SK-N-SH (cell line): ENCODE measurements at regions not wholly inside any gene's neighbourhood (a gene's known extent, or its start where the extent isn't known, plus 50 kb on each side); places are given as distances from the start of the nearest gene placed in this dataset.

Experiments
- CTCF ChIA-PET: fragments of 300-600, 350-600 bp; formaldehyde crosslinking; extraction: SDS; loops from one replicate; lab custom pipeline; 2021; lab: Yijun Ruan, JAX
- POLR2A ChIA-PET: fragments of 350-600 bp; sonication (Branson Sonifier 250); formaldehyde crosslinking; extraction: SDS; loops from one replicate; lab custom pipeline; 2020; ENCODE audit warnings: antibody characterized with exemption, inconsistent platforms; lab: Yijun Ruan, JAX
- DNase-seq: peaks from one replicate; pipeline ENCODE4 v3.0.0; 2012
- H2AFZ ChIP-seq: fragments of 200-600 bp; sonication (generic); 2 replicates; pipeline ENCODE4 v1.8.1; 2016; ENCODE audit warnings: antibody characterized with exemption, mild to moderate bottlenecking, low read depth
- H3F3A ChIP-seq: fragments of 200-600 bp; sonication (generic); replicated peaks from 2 replicates; pipeline ENCODE3; 2016; ENCODE audit warnings: antibody characterized with exemption, mild to moderate bottlenecking; ENCODE audit not compliant: insufficient read depth
- H3K27ac ChIP-seq, 2 experiments: fragments of 200-500 bp in 1 of 2; fragments of 200-600 bp in 1 of 2; sonication (Bioruptor generic) in 1 of 2; sonication (generic), shearing (Covaris generic) in 1 of 2; 2 replicates each; pipeline versions ENCODE4 v1.5.1 to v1.6.1; 2014 to 2016; ENCODE audit warnings: low read depth in 2 of 2, inconsistent platforms in 1 of 2, low read length in 1 of 2, mild to moderate bottlenecking in 1 of 2, mixed read lengths in 1 of 2
- H3K27me3 ChIP-seq: fragments of 200-600 bp; sonication (generic), shearing (Covaris generic); 2 replicates; pipeline ENCODE4 v1.6.1; 2016; ENCODE audit warnings: mixed run types; ENCODE audit not compliant: insufficient read depth
- H3K36me3 ChIP-seq, 2 experiments: fragments of 200-500 bp in 1 of 2; fragments of 200-600 bp in 1 of 2; sonication (Bioruptor generic) in 1 of 2; sonication (generic) in 1 of 2; replicated peaks in 1 of 2; 2 replicates each; pipeline versions ENCODE3 to v1.5.1; 2014 to 2016; ENCODE audit warnings: low read length in 1 of 2, mild to moderate bottlenecking in 1 of 2; ENCODE audit not compliant: insufficient read depth in 2 of 2, control insufficient read depth in 1 of 2
- H3K4me1 ChIP-seq, 2 experiments: fragments of 200-500 bp in 1 of 2; fragments of 200-600 bp in 1 of 2; sonication (Bioruptor generic) in 1 of 2; sonication (generic), shearing (Covaris generic) in 1 of 2; 2 replicates each; pipeline versions ENCODE4 v1.5.1 to v1.6.1; 2014 to 2016; ENCODE audit warnings: low read depth in 1 of 2, low read length in 1 of 2, mixed run types in 1 of 2; ENCODE audit not compliant: insufficient read depth in 2 of 2, control insufficient read depth in 1 of 2
- H3K4me2 ChIP-seq: fragments of 200-600 bp; sonication (generic), shearing (Covaris generic); 2 replicates; pipeline ENCODE4 v1.6.1; 2017; ENCODE audit warnings: mixed run types
- H3K4me3 ChIP-seq, 2 experiments: fragments of 200-500 bp in 1 of 2; fragments of 200-600 bp in 1 of 2; sonication (Bioruptor generic) in 1 of 2; sonication (generic), shearing (Covaris generic) in 1 of 2; 2 replicates each; pipeline versions ENCODE4 v1.5.1 to v1.8.1; 2014 to 2016; ENCODE audit warnings: low read depth in 2 of 2, inconsistent platforms in 1 of 2, low read length in 1 of 2, mild to moderate bottlenecking in 1 of 2, mixed read lengths in 1 of 2, moderate library complexity in 1 of 2
- H3K79me2 ChIP-seq: fragments of 200-600 bp; sonication (generic); 2 replicates; pipeline ENCODE4 v1.8.1; 2017; ENCODE audit warnings: mild to moderate bottlenecking; ENCODE audit not compliant: insufficient read depth
- H3K9ac ChIP-seq: fragments of 200-600 bp; sonication (generic); 2 replicates; pipeline ENCODE4 v1.6.1; 2017; ENCODE audit warnings: mixed run types
- H3K9me2 ChIP-seq: fragments of 200-600 bp; sonication (generic); 2 replicates; pipeline ENCODE4 v1.6.1; 2017; ENCODE audit warnings: mixed run types
- H3K9me3 ChIP-seq: fragments of 200-600 bp; sonication (generic); 2 replicates; pipeline ENCODE4 v1.6.1; 2017; ENCODE audit warnings: mixed run types, mild to moderate bottlenecking, moderate library complexity
- H4K20me1 ChIP-seq: fragments of 200-600 bp; sonication (generic); 2 replicates; pipeline ENCODE4 v1.6.1; 2017; ENCODE audit warnings: mild to moderate bottlenecking, mixed run types; ENCODE audit not compliant: insufficient read depth
- ELF1 ChIP-seq: IDR thresholded peaks from 2 replicates; pipeline ENCODE4 v1.4.0; 2012
- FOXJ3 ChIP-seq: sonication (generic); formaldehyde crosslinking; IDR thresholded peaks from 2 replicates; pipeline ENCODE4 v1.5.1; 2020; ENCODE audit warnings: mild to moderate bottlenecking, missing genetic modification reagents
- FOXM1 ChIP-seq: IDR thresholded peaks from 2 replicates; pipeline ENCODE4 v1.4.0; 2012; ENCODE audit warnings: low read depth, mild to moderate bottlenecking
- GABPA ChIP-seq: IDR thresholded peaks from 2 replicates; pipeline ENCODE4 v1.4.0; 2012; ENCODE audit warnings: low read depth, mild to moderate bottlenecking
- GATA2 ChIP-seq: sonication (generic); formaldehyde crosslinking; IDR thresholded peaks from 2 replicates; pipeline ENCODE4 v1.5.0; 2020; ENCODE audit warnings: mild to moderate bottlenecking, missing genetic modification reagents
- JUND ChIP-seq: IDR thresholded peaks from 2 replicates; pipeline ENCODE4 v1.4.0; 2012
- POLR2AphosphoS5 ChIP-seq: IDR thresholded peaks from 2 replicates; pipeline ENCODE4 v1.6.1; 2012; ENCODE audit warnings: low read depth, low read length
- RAD21 ChIP-seq: IDR thresholded peaks from 2 replicates; pipeline ENCODE4 v1.6.1; 2012; ENCODE audit warnings: mild to moderate bottlenecking, low read length
- SMC3 ChIP-seq: IDR thresholded peaks from 2 replicates; pipeline ENCODE4 v1.6.1; 2012; ENCODE audit warnings: low read depth, low read length, improper control_type of control experiment
- TAF1 ChIP-seq: IDR thresholded peaks from 2 replicates; pipeline ENCODE4 v1.6.1; 2012; ENCODE audit warnings: low read depth, mild to moderate bottlenecking, low read length, moderate library complexity, borderline replicate concordance
- TCF12 ChIP-seq: IDR thresholded peaks from 2 replicates; pipeline ENCODE4 v1.4.0; 2012
- YY1 ChIP-seq: IDR thresholded peaks from 2 replicates; pipeline ENCODE4 v1.4.0; 2012; ENCODE audit warnings: low read depth, mild to moderate bottlenecking
- WGBS: methylation state at CpG from one replicate; pipeline ENCODE4 v1.1.6; 2017; ENCODE audit warnings: low lambda C conversion rate; 5-methylcytosine and 5-hydroxymethylcytosine counted together
- TF ChIP-seq, protein P1 (sequence below): IDR thresholded peaks from 2 replicates; pipeline ENCODE4 v1.4.0; 2012; ENCODE audit warnings: low read depth, borderline replicate concordance
- TF ChIP-seq, protein P2 (sequence below): IDR thresholded peaks from 2 replicates; pipeline ENCODE4 v1.4.0; 2012; ENCODE audit warnings: low read depth, borderline replicate concordance
- TF ChIP-seq, protein P3 (sequence below): fragments of 150-350 bp; IDR thresholded peaks from 2 replicates; pipeline ENCODE4 v1.6.1; 2016; ENCODE audit warnings: mild to moderate bottlenecking, low read depth, low read length
- TF ChIP-seq, protein P4 (sequence below): fragments of 200-600 bp; sonication (generic); IDR thresholded peaks from 2 replicates; pipeline ENCODE4 v1.6.1; 2017; ENCODE audit warnings: antibody characterized with exemption, mild to moderate bottlenecking, moderate library complexity
- TF ChIP-seq, protein P5 (sequence below): IDR thresholded peaks from 2 replicates; pipeline ENCODE4 v1.6.1; 2012; ENCODE audit warnings: mild to moderate bottlenecking, low read depth, low read length, moderate library complexity

DNA sequence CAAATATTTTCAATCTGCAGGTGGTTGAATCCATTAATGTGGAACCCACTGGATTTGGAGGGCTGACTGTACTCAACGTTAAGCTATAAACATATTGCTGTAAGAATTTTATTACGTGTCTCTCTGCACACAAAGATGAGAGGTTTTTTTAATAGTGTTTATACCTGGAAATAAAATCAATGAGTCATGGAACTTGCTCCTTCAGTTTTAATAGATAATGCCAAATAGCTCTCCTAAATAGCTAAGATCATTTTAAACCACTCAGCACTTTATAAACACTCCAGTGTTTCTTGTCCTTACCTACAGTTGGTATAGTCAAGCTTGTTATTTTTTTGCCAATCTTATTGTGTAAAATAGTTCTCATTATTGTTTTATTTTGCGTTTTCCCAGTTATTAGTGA is 455.6 kb upstream of the FZD8 start:
- Histone ChIP-seq H3K27me3 (no peaks in the 10 kb centered on the region), H3K9ac (no peak overlapping the region), H3K4me1 (no peaks in the 10 kb centered on the region), H3F3A (no peaks in the 10 kb centered on the region), H3K9me3 (no peaks in the 10 kb centered on the region), H3K4me3 (no peak overlapping the region), H3K27ac (no peak overlapping the region), H3K79me2 (no peaks in the 10 kb centered on the region), H4K20me1 (no peaks in the 10 kb centered on the region), H3K9me2 (no peaks in the 10 kb centered on the region), H2AFZ (no peak overlapping the region), H3K4me2 (no peak overlapping the region), H3K36me3 (no peaks in the 10 kb centered on the region)
- CTCF ChIA-PET: no interaction called here
- WGBS: 77% methylated on average over 3 of the region's 3 CpGs
- POLR2A ChIA-PET: no interaction called here
- DNase-seq: no peak
- TF ChIP-seq FOXJ3 (CRISPR knock-in tag) (no peak), RAD21 (no peak), FOXM1 (no peak), TCF12 (no peak), SMC3 (no peak), GABPA (no peak), POLR2AphosphoS5 (no peak), ELF1 (no peak), TAF1 (no peak), YY1 (no peak), GATA2 (CRISPR knock-in tag) (no peak), JUND (no peak)
- TF ChIP-seq, protein P1, sequence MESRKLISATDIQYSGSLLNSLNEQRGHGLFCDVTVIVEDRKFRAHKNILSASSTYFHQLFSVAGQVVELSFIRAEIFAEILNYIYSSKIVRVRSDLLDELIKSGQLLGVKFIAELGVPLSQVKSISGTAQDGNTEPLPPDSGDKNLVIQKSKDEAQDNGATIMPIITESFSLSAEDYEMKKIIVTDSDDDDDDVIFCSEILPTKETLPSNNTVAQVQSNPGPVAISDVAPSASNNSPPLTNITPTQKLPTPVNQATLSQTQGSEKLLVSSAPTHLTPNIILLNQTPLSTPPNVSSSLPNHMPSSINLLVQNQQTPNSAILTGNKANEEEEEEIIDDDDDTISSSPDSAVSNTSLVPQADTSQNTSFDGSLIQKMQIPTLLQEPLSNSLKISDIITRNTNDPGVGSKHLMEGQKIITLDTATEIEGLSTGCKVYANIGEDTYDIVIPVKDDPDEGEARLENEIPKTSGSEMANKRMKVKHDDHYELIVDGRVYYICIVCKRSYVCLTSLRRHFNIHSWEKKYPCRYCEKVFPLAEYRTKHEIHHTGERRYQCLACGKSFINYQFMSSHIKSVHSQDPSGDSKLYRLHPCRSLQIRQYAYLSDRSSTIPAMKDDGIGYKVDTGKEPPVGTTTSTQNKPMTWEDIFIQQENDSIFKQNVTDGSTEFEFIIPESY: no peak
- TF ChIP-seq, protein P2, sequence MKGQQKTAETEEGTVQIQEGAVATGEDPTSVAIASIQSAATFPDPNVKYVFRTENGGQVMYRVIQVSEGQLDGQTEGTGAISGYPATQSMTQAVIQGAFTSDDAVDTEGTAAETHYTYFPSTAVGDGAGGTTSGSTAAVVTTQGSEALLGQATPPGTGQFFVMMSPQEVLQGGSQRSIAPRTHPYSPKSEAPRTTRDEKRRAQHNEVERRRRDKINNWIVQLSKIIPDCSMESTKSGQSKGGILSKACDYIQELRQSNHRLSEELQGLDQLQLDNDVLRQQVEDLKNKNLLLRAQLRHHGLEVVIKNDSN: no peak
- TF ChIP-seq, protein P3, sequence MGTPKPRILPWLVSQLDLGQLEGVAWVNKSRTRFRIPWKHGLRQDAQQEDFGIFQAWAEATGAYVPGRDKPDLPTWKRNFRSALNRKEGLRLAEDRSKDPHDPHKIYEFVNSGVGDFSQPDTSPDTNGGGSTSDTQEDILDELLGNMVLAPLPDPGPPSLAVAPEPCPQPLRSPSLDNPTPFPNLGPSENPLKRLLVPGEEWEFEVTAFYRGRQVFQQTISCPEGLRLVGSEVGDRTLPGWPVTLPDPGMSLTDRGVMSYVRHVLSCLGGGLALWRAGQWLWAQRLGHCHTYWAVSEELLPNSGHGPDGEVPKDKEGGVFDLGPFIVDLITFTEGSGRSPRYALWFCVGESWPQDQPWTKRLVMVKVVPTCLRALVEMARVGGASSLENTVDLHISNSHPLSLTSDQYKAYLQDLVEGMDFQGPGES: no peak
- TF ChIP-seq, protein P4, sequence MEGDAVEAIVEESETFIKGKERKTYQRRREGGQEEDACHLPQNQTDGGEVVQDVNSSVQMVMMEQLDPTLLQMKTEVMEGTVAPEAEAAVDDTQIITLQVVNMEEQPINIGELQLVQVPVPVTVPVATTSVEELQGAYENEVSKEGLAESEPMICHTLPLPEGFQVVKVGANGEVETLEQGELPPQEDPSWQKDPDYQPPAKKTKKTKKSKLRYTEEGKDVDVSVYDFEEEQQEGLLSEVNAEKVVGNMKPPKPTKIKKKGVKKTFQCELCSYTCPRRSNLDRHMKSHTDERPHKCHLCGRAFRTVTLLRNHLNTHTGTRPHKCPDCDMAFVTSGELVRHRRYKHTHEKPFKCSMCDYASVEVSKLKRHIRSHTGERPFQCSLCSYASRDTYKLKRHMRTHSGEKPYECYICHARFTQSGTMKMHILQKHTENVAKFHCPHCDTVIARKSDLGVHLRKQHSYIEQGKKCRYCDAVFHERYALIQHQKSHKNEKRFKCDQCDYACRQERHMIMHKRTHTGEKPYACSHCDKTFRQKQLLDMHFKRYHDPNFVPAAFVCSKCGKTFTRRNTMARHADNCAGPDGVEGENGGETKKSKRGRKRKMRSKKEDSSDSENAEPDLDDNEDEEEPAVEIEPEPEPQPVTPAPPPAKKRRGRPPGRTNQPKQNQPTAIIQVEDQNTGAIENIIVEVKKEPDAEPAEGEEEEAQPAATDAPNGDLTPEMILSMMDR: no peak
- TF ChIP-seq, protein P5, sequence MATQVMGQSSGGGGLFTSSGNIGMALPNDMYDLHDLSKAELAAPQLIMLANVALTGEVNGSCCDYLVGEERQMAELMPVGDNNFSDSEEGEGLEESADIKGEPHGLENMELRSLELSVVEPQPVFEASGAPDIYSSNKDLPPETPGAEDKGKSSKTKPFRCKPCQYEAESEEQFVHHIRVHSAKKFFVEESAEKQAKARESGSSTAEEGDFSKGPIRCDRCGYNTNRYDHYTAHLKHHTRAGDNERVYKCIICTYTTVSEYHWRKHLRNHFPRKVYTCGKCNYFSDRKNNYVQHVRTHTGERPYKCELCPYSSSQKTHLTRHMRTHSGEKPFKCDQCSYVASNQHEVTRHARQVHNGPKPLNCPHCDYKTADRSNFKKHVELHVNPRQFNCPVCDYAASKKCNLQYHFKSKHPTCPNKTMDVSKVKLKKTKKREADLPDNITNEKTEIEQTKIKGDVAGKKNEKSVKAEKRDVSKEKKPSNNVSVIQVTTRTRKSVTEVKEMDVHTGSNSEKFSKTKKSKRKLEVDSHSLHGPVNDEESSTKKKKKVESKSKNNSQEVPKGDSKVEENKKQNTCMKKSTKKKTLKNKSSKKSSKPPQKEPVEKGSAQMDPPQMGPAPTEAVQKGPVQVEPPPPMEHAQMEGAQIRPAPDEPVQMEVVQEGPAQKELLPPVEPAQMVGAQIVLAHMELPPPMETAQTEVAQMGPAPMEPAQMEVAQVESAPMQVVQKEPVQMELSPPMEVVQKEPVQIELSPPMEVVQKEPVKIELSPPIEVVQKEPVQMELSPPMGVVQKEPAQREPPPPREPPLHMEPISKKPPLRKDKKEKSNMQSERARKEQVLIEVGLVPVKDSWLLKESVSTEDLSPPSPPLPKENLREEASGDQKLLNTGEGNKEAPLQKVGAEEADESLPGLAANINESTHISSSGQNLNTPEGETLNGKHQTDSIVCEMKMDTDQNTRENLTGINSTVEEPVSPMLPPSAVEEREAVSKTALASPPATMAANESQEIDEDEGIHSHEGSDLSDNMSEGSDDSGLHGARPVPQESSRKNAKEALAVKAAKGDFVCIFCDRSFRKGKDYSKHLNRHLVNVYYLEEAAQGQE: no peak
